A673 (cell line): ENCODE measurements at regions not wholly inside any gene's neighbourhood (a gene's known extent, or its start where the extent isn't known, plus 50 kb on each side); places are given as distances from the start of the nearest gene placed in this dataset.

Source experiments
- EZH2 ChIP-seq: fragments of 200-600 bp; sonication (generic); IDR thresholded peaks from 2 replicates; pipeline ENCODE4 v1.6.1; 2017; ENCODE audit warnings: borderline replicate concordance, low read depth, mild to moderate bottlenecking, mixed read lengths, antibody characterized with exemption, low read length; ENCODE audit not compliant: poor library complexity, severe bottlenecking
- TF ChIP-seq, protein P1 (sequence below): fragments of 300-800, 200-600 bp; sonication (generic); conservative IDR thresholded peaks from 2 replicates; pipeline ENCODE4 v1.5.1; 2017; ENCODE audit warnings: low read depth, mild to moderate bottlenecking, antibody characterized with exemption, low read length, moderate library complexity, mixed read lengths

DNA sequence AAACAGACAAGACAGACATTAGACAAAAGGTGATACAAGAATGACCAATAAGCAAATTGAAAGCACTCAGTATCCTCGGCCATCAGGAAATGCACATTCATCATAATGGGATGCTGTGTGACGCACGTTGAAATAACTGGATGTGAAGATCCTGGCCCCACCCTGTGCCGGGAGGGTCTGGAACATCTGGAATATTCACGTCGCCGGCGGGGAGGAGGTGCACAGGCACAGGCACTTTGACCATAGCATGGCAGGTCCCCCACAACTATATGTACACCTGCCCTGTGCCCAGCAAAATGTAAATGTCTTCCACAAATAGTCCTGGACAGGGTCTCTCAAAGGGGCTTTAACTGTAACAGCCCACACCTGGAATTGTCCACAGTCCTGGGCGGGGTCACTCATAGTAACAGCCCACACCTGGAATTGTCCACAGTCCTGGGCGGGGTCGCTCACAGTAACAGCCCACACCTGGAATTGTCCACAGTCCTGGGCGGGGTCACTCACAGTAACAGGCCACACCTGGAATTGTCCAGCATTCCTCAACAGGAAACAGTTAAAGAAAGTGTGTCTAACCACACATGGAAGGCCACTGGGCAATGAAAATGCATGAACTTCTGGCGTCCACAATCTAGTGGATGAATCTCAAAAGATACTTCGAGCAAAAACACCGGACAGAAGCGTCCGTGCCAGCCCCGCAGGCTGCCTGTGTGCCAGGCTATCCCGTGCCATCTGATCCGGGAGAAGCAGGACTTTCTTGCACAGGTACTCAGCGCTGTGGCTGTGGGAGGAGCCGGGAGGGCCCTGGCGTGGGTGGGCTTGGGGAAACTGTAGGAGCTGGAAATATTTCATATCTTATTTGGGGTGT, 113.4 kb downstream of the RTP5 start:
- TF ChIP-seq, protein P1, sequence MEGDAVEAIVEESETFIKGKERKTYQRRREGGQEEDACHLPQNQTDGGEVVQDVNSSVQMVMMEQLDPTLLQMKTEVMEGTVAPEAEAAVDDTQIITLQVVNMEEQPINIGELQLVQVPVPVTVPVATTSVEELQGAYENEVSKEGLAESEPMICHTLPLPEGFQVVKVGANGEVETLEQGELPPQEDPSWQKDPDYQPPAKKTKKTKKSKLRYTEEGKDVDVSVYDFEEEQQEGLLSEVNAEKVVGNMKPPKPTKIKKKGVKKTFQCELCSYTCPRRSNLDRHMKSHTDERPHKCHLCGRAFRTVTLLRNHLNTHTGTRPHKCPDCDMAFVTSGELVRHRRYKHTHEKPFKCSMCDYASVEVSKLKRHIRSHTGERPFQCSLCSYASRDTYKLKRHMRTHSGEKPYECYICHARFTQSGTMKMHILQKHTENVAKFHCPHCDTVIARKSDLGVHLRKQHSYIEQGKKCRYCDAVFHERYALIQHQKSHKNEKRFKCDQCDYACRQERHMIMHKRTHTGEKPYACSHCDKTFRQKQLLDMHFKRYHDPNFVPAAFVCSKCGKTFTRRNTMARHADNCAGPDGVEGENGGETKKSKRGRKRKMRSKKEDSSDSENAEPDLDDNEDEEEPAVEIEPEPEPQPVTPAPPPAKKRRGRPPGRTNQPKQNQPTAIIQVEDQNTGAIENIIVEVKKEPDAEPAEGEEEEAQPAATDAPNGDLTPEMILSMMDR: no peak
- no peak for TF ChIP-seq EZH2
